Endodermal cell (in vitro differentiated cells): ENCODE measurements at regions not wholly inside any gene's neighbourhood (a gene's known extent, or its start where the extent isn't known, plus 50 kb on each side); places are given as distances from the start of the nearest gene placed in this dataset.
A peak's percentile ranks its signal among the peaks of the same experiment; 100 is the strongest.

Experiments used
- DNase-seq: peaks from one replicate; pipeline ENCODE4 v3.0.0-alpha.2; 2017
- H3K27ac ChIP-seq: 2 replicates; pipeline ENCODE4 v1.5.1; 2013; ENCODE audit warnings: mild to moderate bottlenecking, low read depth, low read length, moderate library complexity
- H3K27me3 ChIP-seq: 2 replicates; pipeline ENCODE4 v1.6.1; 2013; ENCODE audit warnings: mild to moderate bottlenecking, low read length, moderate library complexity; ENCODE audit not compliant: insufficient read depth, control insufficient read depth, poor library complexity, severe bottlenecking
- H3K36me3 ChIP-seq: 2 replicates; pipeline ENCODE4 v1.7.0; 2013; ENCODE audit warnings: mild to moderate bottlenecking, low read length, moderate library complexity; ENCODE audit not compliant: control insufficient read depth, insufficient read depth
- H3K4me1 ChIP-seq: one replicate; pipeline ENCODE4 v1.7.0; 2013; ENCODE audit warnings: low read length; ENCODE audit not compliant: control insufficient read depth, insufficient read depth
- H3K4me3 ChIP-seq: 2 replicates; pipeline ENCODE4 v1.5.1; 2013; ENCODE audit warnings: mild to moderate bottlenecking, low read length, moderate library complexity
- H3K9ac ChIP-seq: 2 replicates; pipeline ENCODE4 v1.6.1; 2013; ENCODE audit warnings: mild to moderate bottlenecking, low read length, moderate library complexity; ENCODE audit not compliant: poor library complexity, severe bottlenecking; ENCODE audit errors: extremely low read depth
- H3K9me3 ChIP-seq: 2 replicates; pipeline ENCODE4 v1.6.1; 2013; ENCODE audit warnings: mild to moderate bottlenecking, low read length, moderate library complexity; ENCODE audit not compliant: control insufficient read depth
- H3K27ac Mint-ChIP-seq: 2 replicates; pipeline ENCODE4 v1.8.0; 2020; ENCODE audit warnings: mixed read lengths
- H3K27me3 Mint-ChIP-seq: 2 replicates; pipeline ENCODE4 v1.8.0; 2021; ENCODE audit warnings: mild to moderate bottlenecking, mixed read lengths; ENCODE audit not compliant: insufficient read depth
- H3K36me3 Mint-ChIP-seq: 2 replicates; pipeline ENCODE4 v1.8.0; 2020; ENCODE audit warnings: low read depth, mixed read lengths
- H3K4me1 Mint-ChIP-seq: 2 replicates; pipeline ENCODE4 v1.8.0; 2020; ENCODE audit warnings: mixed read lengths
- H3K4me3 Mint-ChIP-seq: 2 replicates; pipeline ENCODE4 v1.8.0; 2020; ENCODE audit warnings: mild to moderate bottlenecking, moderate library complexity, mixed read lengths
- H3K9me3 Mint-ChIP-seq: 2 replicates; pipeline ENCODE4 v1.8.0; 2020; ENCODE audit warnings: mild to moderate bottlenecking, mixed read lengths
- WGBS, 2 experiments: methylation state at CpG; one replicate each; pipeline versions ENCODE4 v1.1.5 to v1.1.7; 2013; ENCODE audit warnings: missing lambda C conversion rate in 2 of 2, mixed read lengths in 1 of 2; ENCODE audit not compliant: insufficient coverage in 1 of 2, insufficient read length in 1 of 2; 5-methylcytosine and 5-hydroxymethylcytosine counted together
- TF ChIP-seq, protein P1 (sequence below): fragments of 200-600 bp; sonication (generic); conservative IDR thresholded peaks from 2 replicates; pipeline ENCODE4 v1.5.0; 2021; ENCODE audit warnings: antibody characterized with exemption, mild to moderate bottlenecking

DNA sequence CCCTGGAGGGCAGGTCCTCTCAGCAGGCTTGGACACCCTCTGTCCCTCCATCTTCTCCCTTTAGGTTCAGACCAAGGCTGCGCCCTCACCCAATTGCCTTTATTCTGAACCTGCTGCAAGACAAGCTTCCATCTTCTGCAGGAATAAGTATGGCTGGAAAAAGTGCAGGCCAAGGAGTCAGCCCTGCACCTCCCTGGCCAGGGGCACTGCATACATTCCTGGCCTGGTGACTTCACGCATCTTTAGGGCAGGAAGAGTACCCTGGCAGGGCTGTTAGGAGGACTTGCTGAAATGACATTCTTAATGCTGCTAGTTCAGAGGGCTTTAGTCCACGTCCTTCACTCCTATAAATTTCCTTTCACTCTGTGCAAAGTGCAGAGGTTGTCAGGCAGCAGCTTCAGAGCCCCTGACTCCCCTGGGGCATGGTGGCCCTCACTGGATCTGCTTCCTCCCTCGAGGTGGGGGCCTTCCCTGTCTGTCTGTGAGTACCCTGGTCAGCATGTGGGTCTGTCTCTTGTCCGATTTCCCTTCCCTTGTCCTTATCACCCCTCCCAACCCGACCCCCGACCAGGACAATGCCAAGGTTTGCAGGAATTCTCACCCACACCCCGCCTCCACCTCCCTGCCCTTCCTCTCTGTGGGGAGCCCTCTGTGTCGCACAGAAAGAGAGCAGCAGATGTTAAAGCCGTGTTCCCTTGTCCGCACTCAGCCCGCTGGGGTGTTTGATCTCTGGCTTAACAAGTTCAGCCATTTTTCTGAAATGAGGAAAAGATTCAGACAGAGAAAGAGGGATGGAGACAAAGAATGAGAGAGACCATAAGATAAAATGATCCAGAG, 124.5 kb upstream of the SYT13 start:
- Mint-ChIP-seq H3K9me3 (no peaks in the 10 kb centered on the region), H3K36me3 (no peaks in the 10 kb centered on the region), H3K27me3 (no peaks in the 10 kb centered on the region), H3K4me1 (peaks cover 58% of the 10 kb centered on the region), H3K4me3 (peak overlapping the region; percentile 36), H3K27ac (peak overlapping the region; percentile 96)
- H3K9me3 ChIP-seq, result no peaks in the 10 kb centered on the region
- H3K36me3 ChIP-seq, result no peaks in the 10 kb centered on the region
- H3K9ac ChIP-seq, result peak overlapping the region; percentile 49
- peaks cover 37% of the 10 kb centered on the region for H3K4me1 ChIP-seq
- H3K4me3 ChIP-seq, result peak overlapping the region; percentile 72
- peak; percentile 95 for DNase-seq
- H3K27ac ChIP-seq, result peak overlapping the region; percentile 70
- H3K27me3 ChIP-seq, result no peaks in the 10 kb centered on the region
- TF ChIP-seq, protein P1, sequence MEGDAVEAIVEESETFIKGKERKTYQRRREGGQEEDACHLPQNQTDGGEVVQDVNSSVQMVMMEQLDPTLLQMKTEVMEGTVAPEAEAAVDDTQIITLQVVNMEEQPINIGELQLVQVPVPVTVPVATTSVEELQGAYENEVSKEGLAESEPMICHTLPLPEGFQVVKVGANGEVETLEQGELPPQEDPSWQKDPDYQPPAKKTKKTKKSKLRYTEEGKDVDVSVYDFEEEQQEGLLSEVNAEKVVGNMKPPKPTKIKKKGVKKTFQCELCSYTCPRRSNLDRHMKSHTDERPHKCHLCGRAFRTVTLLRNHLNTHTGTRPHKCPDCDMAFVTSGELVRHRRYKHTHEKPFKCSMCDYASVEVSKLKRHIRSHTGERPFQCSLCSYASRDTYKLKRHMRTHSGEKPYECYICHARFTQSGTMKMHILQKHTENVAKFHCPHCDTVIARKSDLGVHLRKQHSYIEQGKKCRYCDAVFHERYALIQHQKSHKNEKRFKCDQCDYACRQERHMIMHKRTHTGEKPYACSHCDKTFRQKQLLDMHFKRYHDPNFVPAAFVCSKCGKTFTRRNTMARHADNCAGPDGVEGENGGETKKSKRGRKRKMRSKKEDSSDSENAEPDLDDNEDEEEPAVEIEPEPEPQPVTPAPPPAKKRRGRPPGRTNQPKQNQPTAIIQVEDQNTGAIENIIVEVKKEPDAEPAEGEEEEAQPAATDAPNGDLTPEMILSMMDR, result no peak
- WGBS, 2 experiments, result 4 to 13% methylated on average over 8 to 12 of the region's 12 CpGs

DNA sequence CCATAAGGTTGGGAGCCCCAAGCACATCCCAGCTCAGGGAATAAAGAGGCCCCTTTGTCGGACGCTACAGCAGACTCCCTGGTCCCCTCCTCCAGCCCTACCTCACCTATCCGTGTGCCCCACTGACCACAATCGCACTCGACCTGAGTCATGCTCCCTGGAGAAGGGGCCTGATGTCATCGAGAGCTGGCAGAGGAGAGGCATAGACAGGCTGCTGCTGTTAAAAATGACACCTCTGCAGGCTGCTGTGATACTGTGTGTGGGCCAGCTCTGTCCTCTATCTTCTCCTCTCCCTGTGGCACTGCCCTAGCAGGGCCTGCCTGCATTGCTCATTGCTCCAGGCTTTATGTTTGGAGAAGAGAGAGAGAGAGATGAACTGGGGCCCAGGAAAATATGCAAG, 123.4 kb upstream of the SYT13 start:
- H3K4me1 ChIP-seq, result peaks cover 33% of the 10 kb centered on the region
- H3K9me3 Mint-ChIP-seq, result no peaks in the 10 kb centered on the region

DNA sequence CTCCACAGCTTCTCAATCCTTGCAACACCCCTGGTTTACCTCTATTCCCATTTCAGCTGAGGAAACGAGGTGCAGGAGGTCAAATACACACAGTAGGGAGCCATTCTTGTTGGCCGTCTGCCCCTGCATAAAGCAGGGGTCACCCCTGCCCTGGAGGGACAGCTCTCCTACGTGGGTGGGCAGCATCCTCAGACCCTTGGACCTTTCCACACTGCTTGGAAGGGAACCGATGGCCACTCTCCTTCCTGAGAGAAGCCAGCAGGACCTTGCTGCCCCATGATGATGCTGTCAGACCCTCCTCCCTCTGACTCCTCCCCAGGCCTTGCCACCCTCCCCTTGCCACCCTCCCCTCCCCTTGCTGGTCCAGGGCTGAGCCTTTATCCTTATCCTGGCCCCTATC, 121.1 kb upstream of the SYT13 start:
- H3K4me3 Mint-ChIP-seq, result no peak overlapping the region
- Histone ChIP-seq H3K4me3 (no peak overlapping the region), H3K27ac (no peak overlapping the region), H3K9ac (no peak overlapping the region), H3K4me1 (peaks cover 25% of the 10 kb centered on the region), H3K36me3 (no peaks in the 10 kb centered on the region), H3K27me3 (no peaks in the 10 kb centered on the region), H3K9me3 (no peaks in the 10 kb centered on the region)
- no peaks in the 10 kb centered on the region for H3K27me3 Mint-ChIP-seq
- TF ChIP-seq, protein P1, result no peak
- no peaks in the 10 kb centered on the region for H3K9me3 Mint-ChIP-seq
- peaks cover 43% of the 10 kb centered on the region for H3K4me1 Mint-ChIP-seq
- WGBS, 2 experiments, result 37 to 53% methylated on average over 2 to 4 of the region's 4 CpGs
- no peak for DNase-seq
- H3K36me3 Mint-ChIP-seq, result no peaks in the 10 kb centered on the region
- H3K27ac Mint-ChIP-seq, result no peak overlapping the region

More for the DNA sequence above, 123.4 kb upstream of the SYT13 start:
- no peak overlapping the region for H3K4me3 Mint-ChIP-seq
- peak overlapping the region; percentile 35 for H3K27ac Mint-ChIP-seq
- Histone ChIP-seq H3K27me3 (no peaks in the 10 kb centered on the region), H3K27ac (no peak overlapping the region), H3K4me3 (no peak overlapping the region), H3K9me3 (no peaks in the 10 kb centered on the region), H3K9ac (no peak overlapping the region), H3K36me3 (no peaks in the 10 kb centered on the region)
- TF ChIP-seq, protein P1, result no peak
- peak; percentile 67 for DNase-seq
- H3K27me3 Mint-ChIP-seq, result no peaks in the 10 kb centered on the region
- WGBS, 2 experiments, result 62% methylated on average over 6 of the region's 6 CpGs; no CpG with 5 or more reads in 1 of the 2 experiments
- H3K4me1 Mint-ChIP-seq, result peaks cover 58% of the 10 kb centered on the region
- H3K36me3 Mint-ChIP-seq, result no peaks in the 10 kb centered on the region
